K562 (cell line): ENCODE measurements at regions not wholly inside any gene's neighbourhood (a gene's known extent, or its start where the extent isn't known, plus 50 kb on each side); places are given as distances from the start of the nearest gene placed in this dataset.
A peak's percentile ranks its signal among the peaks of the same experiment; 100 is the strongest.
"Not testable (repeated sequence)": the region's sequence is repeated elsewhere in the genome, so short reads cannot be mapped to it uniquely, and the experiment has no call there.

Source experiments
- ATAC-seq: fragments of 200-7000 bp; cut with Tn5 transposase; 3 replicates; pipeline ENCODE4 v1.9.1; 2020; ENCODE audit warnings: moderate library complexity
- BruUV-seq: library from RNA; stranded (reverse); fragments of 400-500 nt; replicated peaks from 2 replicates; lab custom pipeline; 2021; lab: Mats Ljungman, UMichigan
- CTCF ChIA-PET: fragments of 300-600 bp; formaldehyde crosslinking; extraction: SDS; loops from one replicate; lab custom pipeline; 2021; ENCODE audit warnings: low intra/inter-chr PET ratio; lab: Yijun Ruan, JAX
- POLR2A ChIA-PET: fragments of 300-600, 350-650 bp; sonication (Branson Sonifier 250); formaldehyde crosslinking; extraction: SDS; loops from one replicate; lab custom pipeline; 2021; ENCODE audit warnings: antibody characterized with exemption, inconsistent platforms; lab: Yijun Ruan, JAX
- DNase-seq, 4 experiments: peaks; one replicate each; pipeline versions ENCODE4 v3.0.0 to v3.0.0-alpha.2; 2011 to 2018; ENCODE audit warnings: low spot score in 3 of 4, mixed read lengths in 3 of 4; ENCODE audit errors: extremely low read depth in 1 of 4
- FAIRE-seq: peaks from 2 replicates; lab custom pipeline; 2011; peaks lifted over from hg19 to GRCh38; lab: Jason Lieb, UNC
- H2AFZ ChIP-seq: 2 replicates; pipeline ENCODE4 v1.6.0; 2011; ENCODE audit warnings: low read depth, low read length, control low read depth, inconsistent platforms
- H3K27ac ChIP-seq: fragments of 200-600 bp; 3 replicates; pipeline ENCODE4 v1.8.0; 2011; ENCODE audit warnings: low read depth, mild to moderate bottlenecking, control low read depth, inconsistent platforms, low read length, moderate library complexity, mixed read lengths; ENCODE audit errors: extremely low read depth
- H3K27me3 ChIP-seq, 2 experiments: fragments of 300-600 bp in 1 of 2; 2 replicates in 1 of 2; 3 replicates in 1 of 2; pipeline versions ENCODE4 v1.6.0 to v1.8.0; 2011; ENCODE audit warnings: inconsistent platforms in 2 of 2, low read length in 2 of 2, mild to moderate bottlenecking in 1 of 2, mixed read lengths in 1 of 2, moderate library complexity in 1 of 2; ENCODE audit not compliant: control insufficient read depth in 2 of 2, insufficient read depth in 2 of 2
- H3K36me3 ChIP-seq: fragments of 300-600 bp; 3 replicates; pipeline ENCODE4 v1.8.0; 2011; ENCODE audit warnings: mild to moderate bottlenecking, low read length, inconsistent platforms; ENCODE audit not compliant: control insufficient read depth, insufficient read depth
- H3K4me1 ChIP-seq, 2 experiments: fragments of 200-600 bp in 1 of 2; replicated peaks in 1 of 2; 2 replicates in 1 of 2; 3 replicates in 1 of 2; pipeline versions ENCODE4 v1.5.1 to v1.8.0; 2011; ENCODE audit warnings: inconsistent platforms in 2 of 2, low read length in 2 of 2, mild to moderate bottlenecking in 1 of 2, mixed read lengths in 1 of 2, moderate library complexity in 1 of 2; ENCODE audit not compliant: control insufficient read depth in 2 of 2, insufficient read depth in 2 of 2
- H3K4me2 ChIP-seq: 2 replicates; pipeline ENCODE4 v1.6.1; 2011; ENCODE audit warnings: low read length, control low read depth, inconsistent platforms, mixed read lengths; ENCODE audit not compliant: insufficient read depth
- H3K4me3 ChIP-seq: fragments of 200-600 bp; sonication (generic), shearing (Covaris generic); 2 replicates; pipeline ENCODE4 v1.5.1; 2016; ENCODE audit warnings: control low read depth, inconsistent platforms
- H3K79me2 ChIP-seq: fragments of 200-600 bp; 3 replicates; pipeline ENCODE4 v1.8.0; 2011; ENCODE audit warnings: low read length, inconsistent platforms; ENCODE audit not compliant: control insufficient read depth, insufficient read depth
- H3K9ac ChIP-seq, 2 experiments: 2 replicates each; pipeline versions ENCODE4 v1.6.0 to v1.6.1; 2011; ENCODE audit warnings: low read depth in 2 of 2, low read length in 2 of 2, control low read depth in 1 of 2, inconsistent platforms in 1 of 2, mild to moderate bottlenecking in 1 of 2, mixed read lengths in 1 of 2; ENCODE audit not compliant: insufficient read depth in 1 of 2
- H3K9me1 ChIP-seq: one replicate; pipeline ENCODE4 v1.6.0; 2011; ENCODE audit warnings: inconsistent platforms, mild to moderate bottlenecking, low read length, moderate library complexity; ENCODE audit not compliant: control insufficient read depth, insufficient read depth
- H3K9me3 ChIP-seq: replicated peaks from 2 replicates; pipeline ENCODE4 v1.5.1; 2011; ENCODE audit warnings: low read depth, low read length, inconsistent platforms; ENCODE audit not compliant: control insufficient read depth, insufficient read depth
- H4K20me1 ChIP-seq: replicated peaks from 2 replicates; pipeline ENCODE4 v1.6.1; 2011; ENCODE audit warnings: low read length, inconsistent platforms, mixed read lengths; ENCODE audit not compliant: control insufficient read depth, insufficient read depth
- HDAC1 ChIP-seq, 2 experiments: fragments of 450-650 bp; IDR thresholded peaks; 2 replicates each; pipeline ENCODE4 v1.6.1; 2016 to 2017; ENCODE audit warnings: inconsistent platforms in 1 of 2, mild to moderate bottlenecking in 1 of 2, moderate library complexity in 1 of 2
- SMAD4 ChIP-seq: fragments of 250-450 bp; sonication (Bioruptor Pico); conservative IDR thresholded peaks from 2 replicates; pipeline ENCODE4 v1.8.0; 2021; ENCODE audit warnings: inconsistent platforms, mild to moderate bottlenecking, moderate library complexity
- WGBS: fragments of 100-300 bp; shearing (Covaris generic); methylation state at CpG from one replicate; pipeline ENCODE4 v1.1.6; 2016; ENCODE audit warnings: low coverage, mixed read lengths; ENCODE audit not compliant: insufficient coverage; ENCODE audit errors: missing lambda C conversion rate; 5-methylcytosine and 5-hydroxymethylcytosine counted together
- in situ Hi-C: fragments of 300-500 bp; cut with MboI; formaldehyde crosslinking; loops from 4 replicates; pipeline ENCODE4 v1.15.0; 2018; ENCODE audit warnings: inconsistent platforms, mixed read lengths
- intact Hi-C: fragments of 100-400 bp; cut with micrococcal nuclease; formaldehyde crosslinking; loops from 2 replicates; pipeline ENCODE4 v1.14.2; 2022

DNA sequence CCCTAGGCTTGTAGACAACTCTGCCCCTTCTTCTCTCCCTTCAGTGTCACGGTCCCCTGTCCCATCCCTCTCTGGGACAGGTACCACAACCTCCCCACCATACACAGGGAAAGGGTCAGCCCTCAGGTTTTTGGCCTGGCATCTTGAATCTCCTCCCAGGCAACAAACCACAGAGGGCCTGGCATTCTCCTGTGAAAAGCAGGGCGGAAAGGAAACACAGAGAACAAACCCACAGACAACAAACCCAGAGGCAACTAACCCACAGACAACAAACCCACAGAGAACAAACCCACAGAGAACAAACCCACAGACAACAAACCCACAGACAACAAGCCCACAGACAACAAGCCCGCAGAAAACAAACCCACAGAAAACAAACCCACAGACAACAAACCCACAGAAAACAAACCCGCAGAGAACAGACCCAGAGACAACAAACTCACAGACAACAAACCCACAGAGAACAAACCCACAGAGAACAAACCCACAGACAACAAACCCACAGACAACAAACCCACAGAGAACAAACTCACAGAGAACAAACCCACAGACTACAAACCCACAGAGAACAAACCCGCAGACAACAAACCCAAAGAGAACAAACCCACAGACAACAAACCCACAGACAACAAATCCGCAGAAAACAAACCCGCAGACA lies 2745.9 kb upstream of the TPTE start:
- H4K20me1 ChIP-seq, H3K27ac ChIP-seq, DNase-seq, ATAC-seq, in situ Hi-C loops, H3K9me3 ChIP-seq, FAIRE-seq, H3K79me2 ChIP-seq, H3K27me3 ChIP-seq, H3K4me1 ChIP-seq, POLR2A ChIA-PET, H3K4me3 ChIP-seq, H3K9me1 ChIP-seq, H3K36me3 ChIP-seq, intact Hi-C loops, H3K4me2 ChIP-seq, BruUV-seq, CTCF ChIA-PET, H2AFZ ChIP-seq, H3K9ac ChIP-seq: not testable (repeated sequence)
- 5% methylated on average over 6 of the region's 7 CpGs for WGBS
- TF ChIP-seq HDAC1 (IDR thresholded peaks at IDR 0.05) = peak in 1 of 2 experiments; percentile 18; a peak in 1 of 4 replicates
- TF ChIP-seq SMAD4 (CRISPR knock-in tag) = peak; percentile 59; the same call in 1 of the 2 replicates

DNA sequence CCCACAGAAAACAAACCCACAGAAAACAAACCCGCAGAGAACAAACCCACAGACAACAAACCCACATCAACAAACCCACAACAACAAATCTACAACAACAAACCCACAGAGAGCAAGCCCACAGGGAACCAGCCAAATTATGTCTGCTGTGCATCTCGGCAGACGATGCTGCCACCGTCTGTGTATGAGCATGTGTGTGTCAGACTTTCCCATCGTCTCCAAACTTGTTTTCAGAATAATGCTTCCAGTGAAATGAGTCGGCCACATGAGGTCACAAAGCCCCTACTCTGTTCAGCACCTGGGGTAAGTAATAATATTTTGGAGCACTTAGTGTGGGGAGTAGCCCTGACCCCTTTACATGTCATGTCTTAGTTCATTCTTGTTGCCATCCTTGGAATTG lies 2745.3 kb upstream of the TPTE start:
- H3K9ac ChIP-seq, CTCF ChIA-PET, H3K27ac ChIP-seq, intact Hi-C loops, H3K4me3 ChIP-seq, ATAC-seq, H3K79me2 ChIP-seq, DNase-seq, H3K4me1 ChIP-seq, FAIRE-seq, in situ Hi-C loops, H3K36me3 ChIP-seq, BruUV-seq, H3K27me3 ChIP-seq, H2AFZ ChIP-seq, H4K20me1 ChIP-seq, H3K4me2 ChIP-seq, H3K9me3 ChIP-seq, H3K9me1 ChIP-seq, POLR2A ChIA-PET: not testable (repeated sequence)
- 0% methylated on average over 1 of the region's 6 CpGs for WGBS

GRCh38 chr21:7776622-7777021 lies 2744.8 kb upstream of the TPTE start:
- H3K27ac ChIP-seq, H3K9ac ChIP-seq, H2AFZ ChIP-seq, intact Hi-C loops, H3K79me2 ChIP-seq, H3K36me3 ChIP-seq, H3K4me3 ChIP-seq, H3K4me2 ChIP-seq, H3K9me1 ChIP-seq, H4K20me1 ChIP-seq, H3K4me1 ChIP-seq, H3K27me3 ChIP-seq, DNase-seq, BruUV-seq, in situ Hi-C loops, CTCF ChIA-PET, ATAC-seq, H3K9me3 ChIP-seq, POLR2A ChIA-PET, FAIRE-seq: not testable (repeated sequence)
- WGBS = no CpG with 5 or more reads among the region's 2 CpGs
